HG03175 (cell line): ENCODE measurements at regions not wholly inside any gene's neighbourhood (a gene's known extent, or its start where the extent isn't known, plus 50 kb on each side); places are given as distances from the start of the nearest gene placed in this dataset.

Experiments used
- ATAC-seq: cut with Tn5 transposase; IDR thresholded peaks from one replicate; pipeline ENCODE4 v1.9.1; 2021; ENCODE audit warnings: mild to moderate bottlenecking, moderate library complexity; ENCODE audit not compliant: unreplicated experiment

GRCh38 chr12:30257618-30258017, 438.1 kb downstream of the IPO8 start:
- ATAC-seq, result no peak

- no peak for ATAC-seq
Measured at GRCh38 chr12:30251546-30251945, 444.1 kb downstream of the IPO8 start.

GRCh38 chr12:30243426-30243825, 452.2 kb downstream of the IPO8 start:
- ATAC-seq, result no peak

- no peak for ATAC-seq
Measured at GRCh38 chr12:30219047-30219446, 435.3 kb upstream of the TMTC1 start.

- no peak for ATAC-seq
Measured at GRCh38 chr12:30218073-30218472, 434.3 kb upstream of the TMTC1 start.

GRCh38 chr12:30213166-30213565, 429.4 kb upstream of the TMTC1 start:
- ATAC-seq, result no peak

GRCh38 chr12:30211743-30212142, 428.0 kb upstream of the TMTC1 start:
- ATAC-seq, result no peak

GRCh38 chr12:30203981-30204380, 420.2 kb upstream of the TMTC1 start:
- no peak for ATAC-seq

- no peak for ATAC-seq
Measured at GRCh38 chr12:30202521-30203254, 418.9 kb upstream of the TMTC1 start.

GRCh38 chr12:30201301-30202160, 417.8 kb upstream of the TMTC1 start:
- ATAC-seq, result no peak

- ATAC-seq, result no peak
Measured at GRCh38 chr12:30200864-30201263, 417.1 kb upstream of the TMTC1 start.

GRCh38 chr12:30197392-30198057, 413.8 kb upstream of the TMTC1 start:
- no peak for ATAC-seq

GRCh38 chr12:30191696-30192455, 408.1 kb upstream of the TMTC1 start:
- no peak for ATAC-seq

- ATAC-seq, result no peak
Measured at GRCh38 chr12:30188602-30189326, 405.0 kb upstream of the TMTC1 start.

GRCh38 chr12:30187426-30187825, 403.7 kb upstream of the TMTC1 start:
- ATAC-seq, result no peak

GRCh38 chr12:30181334-30181733, 397.6 kb upstream of the TMTC1 start:
- no peak for ATAC-seq

GRCh38 chr12:30180602-30181001, 396.9 kb upstream of the TMTC1 start:
- no peak for ATAC-seq

- no peak for ATAC-seq
Measured at GRCh38 chr12:30178916-30179315, 395.2 kb upstream of the TMTC1 start.

GRCh38 chr12:30169839-30170591, 386.3 kb upstream of the TMTC1 start:
- no peak for ATAC-seq
